HepG2 (cell line): ENCODE measurements at regions not wholly inside any gene's neighbourhood (a gene's known extent, or its start where the extent isn't known, plus 50 kb on each side); places are given as distances from the start of the nearest gene placed in this dataset.

ENCODE experiments used
- KIAA2018 ChIP-seq: sonication (generic); formaldehyde crosslinking; IDR thresholded peaks from 2 replicates; pipeline ENCODE4 v1.5.0; 2020; ENCODE audit warnings: mild to moderate bottlenecking, missing genetic modification reagents, borderline replicate concordance
- SP5 ChIP-seq: IDR thresholded peaks from 2 replicates; pipeline ENCODE4 v1.6.1; 2016; ENCODE audit warnings: low read depth, borderline replicate concordance
- TMF1 ChIP-seq: sonication (generic); formaldehyde crosslinking; IDR thresholded peaks from 2 replicates; pipeline ENCODE4 v1.8.1; 2022; ENCODE audit warnings: low read depth, missing genetic modification reagents
- XRCC5 ChIP-seq: fragments of 200-400 bp; formaldehyde crosslinking; optimal IDR thresholded peaks from 2 replicates; pipeline ENCODE3; 2017; ENCODE audit warnings: mild to moderate bottlenecking, low read length
- ZNF432 ChIP-seq: sonication (generic); formaldehyde crosslinking; IDR thresholded peaks from 2 replicates; pipeline ENCODE4 v1.5.0; 2020; ENCODE audit warnings: missing genetic modification reagents, mild to moderate bottlenecking, borderline replicate concordance
- ZNF660 ChIP-seq: sonication (generic); formaldehyde crosslinking; IDR thresholded peaks from 2 replicates; pipeline ENCODE4 v1.5.1; 2020; ENCODE audit warnings: mild to moderate bottlenecking, low read depth, missing genetic modification reagents, borderline replicate concordance
- ZNF75D ChIP-seq: sonication (generic); formaldehyde crosslinking; IDR thresholded peaks from 2 replicates; pipeline ENCODE4 v1.8.1; 2023; ENCODE audit warnings: missing genetic modification reagents, mild to moderate bottlenecking, borderline replicate concordance

- TF ChIP-seq KIAA2018 (CRISPR knock-in tag) (no peak), ZNF660 (no peak), TMF1 (CRISPR knock-in tag) (no peak), SP5 (no peak), ZNF432 (CRISPR knock-in tag) (no peak), ZNF75D (CRISPR knock-in tag) (no peak), XRCC5 (no peak)
Observed at GRCh38 chr2:238566001-238566645, 139.4 kb downstream of the ASB1 start (continued).
